D721Med (cell line): ENCODE measurements at regions not wholly inside any gene's neighbourhood (a gene's known extent, or its start where the extent isn't known, plus 50 kb on each side); places are given as distances from the start of the nearest gene placed in this dataset.
"Not testable (repeated sequence)": the region's sequence is repeated elsewhere in the genome, so short reads cannot be mapped to it uniquely, and the experiment has no call there.

ENCODE experiments used
- DNase-seq: peaks from one replicate; pipeline ENCODE4 v3.0.0; 2011; ENCODE audit warnings: low spot score; ENCODE audit not compliant: insufficient read length
- FAIRE-seq: peaks from 2 replicates; lab custom pipeline; 2011; peaks lifted over from hg19 to GRCh38; lab: Jason Lieb, UNC
- CTCF ChIP-seq: IDR thresholded peaks from 2 replicates; pipeline ENCODE4 v1.5.1; 2012; ENCODE audit warnings: mild to moderate bottlenecking, control low read depth; ENCODE audit not compliant: insufficient read depth; ENCODE audit errors: missing control alignments

- not testable (repeated sequence) for DNase-seq, FAIRE-seq
- TF ChIP-seq CTCF, result peak; percentile 24
Measured at GRCh38 chr2:89243114-89243700, 551.7 kb downstream of the RPIA start.

DNA sequence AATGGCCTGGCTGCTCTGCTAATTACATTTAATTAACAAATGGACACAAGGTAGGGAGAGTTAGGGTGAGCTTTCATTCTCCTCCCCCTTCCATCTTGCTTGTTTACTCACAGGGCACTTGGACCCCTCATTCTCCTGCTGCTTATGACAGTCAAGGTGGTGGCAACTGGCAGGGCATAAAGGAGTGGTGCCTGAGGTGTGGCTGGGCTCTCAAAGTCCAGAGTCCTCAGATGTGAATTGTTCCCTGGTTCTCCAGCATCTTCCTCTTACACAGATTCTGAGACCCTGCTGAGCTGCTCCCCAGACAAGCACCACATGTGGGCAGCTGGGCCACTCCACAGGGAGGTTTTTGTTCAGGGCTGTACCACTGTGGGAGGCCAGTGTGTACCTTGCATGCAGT, 552.9 kb downstream of the RPIA start:
- FAIRE-seq, DNase-seq: not testable (repeated sequence)

DNA sequence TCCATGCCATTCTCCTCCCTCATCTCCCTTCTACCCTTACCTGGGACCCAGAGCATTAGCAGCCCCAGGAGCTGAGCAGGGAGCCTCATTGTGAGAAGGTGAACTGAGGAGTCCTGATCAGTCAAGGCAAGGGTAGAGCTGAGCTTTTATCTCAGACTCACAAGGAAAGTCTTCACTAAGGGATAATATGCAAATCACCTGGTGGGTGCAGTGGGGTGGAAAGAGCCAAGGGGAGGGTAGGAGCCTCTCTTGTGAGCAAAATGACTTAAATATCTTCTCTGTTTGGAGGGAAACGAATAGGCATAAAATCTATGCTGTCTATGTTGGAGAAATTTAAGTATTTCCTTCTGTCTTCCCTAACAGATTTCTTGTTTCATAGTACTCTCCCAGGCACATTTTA, 554.0 kb downstream of the RPIA start:
- not testable (repeated sequence) for DNase-seq, FAIRE-seq

DNA sequence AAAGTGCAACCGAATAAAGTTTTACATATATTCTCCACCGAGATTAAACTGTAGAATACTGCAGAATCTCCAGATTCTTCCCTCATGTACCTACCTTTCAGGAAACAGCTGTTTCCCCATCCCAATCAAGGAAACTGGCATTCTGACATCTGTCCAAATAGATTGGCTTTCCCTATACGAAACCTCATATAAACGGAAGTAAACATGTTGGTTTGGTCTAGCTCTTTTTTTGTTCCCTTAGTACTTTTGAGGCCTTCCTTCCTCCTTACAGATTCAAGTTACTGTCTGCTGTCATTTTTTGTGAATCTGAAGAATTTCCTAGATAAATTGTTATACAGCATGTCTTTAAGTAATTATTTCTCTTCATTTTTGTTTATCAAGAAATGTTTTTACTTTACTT, 554.6 kb downstream of the RPIA start:
- not testable (repeated sequence) for FAIRE-seq, DNase-seq

DNA sequence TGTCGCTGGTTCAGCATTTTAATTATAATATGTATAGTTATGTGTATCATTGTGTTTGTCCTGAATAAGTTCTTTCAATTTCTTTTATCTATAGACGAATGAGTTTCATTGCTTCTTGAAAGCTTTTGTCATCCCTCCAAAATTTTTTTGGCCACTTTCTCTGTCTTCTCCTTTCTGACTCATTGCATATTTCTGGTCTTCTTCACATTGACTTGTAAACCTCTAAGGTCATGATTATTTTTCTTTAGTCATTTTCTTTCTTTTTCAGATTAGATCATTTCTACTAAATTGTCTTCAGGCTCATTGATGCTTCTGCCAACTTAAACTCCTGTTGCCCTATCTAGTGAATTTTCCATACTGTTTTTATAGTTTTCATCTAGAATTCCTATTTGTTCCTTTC, 555.1 kb downstream of the RPIA start:
- not testable (repeated sequence) for DNase-seq

DNA sequence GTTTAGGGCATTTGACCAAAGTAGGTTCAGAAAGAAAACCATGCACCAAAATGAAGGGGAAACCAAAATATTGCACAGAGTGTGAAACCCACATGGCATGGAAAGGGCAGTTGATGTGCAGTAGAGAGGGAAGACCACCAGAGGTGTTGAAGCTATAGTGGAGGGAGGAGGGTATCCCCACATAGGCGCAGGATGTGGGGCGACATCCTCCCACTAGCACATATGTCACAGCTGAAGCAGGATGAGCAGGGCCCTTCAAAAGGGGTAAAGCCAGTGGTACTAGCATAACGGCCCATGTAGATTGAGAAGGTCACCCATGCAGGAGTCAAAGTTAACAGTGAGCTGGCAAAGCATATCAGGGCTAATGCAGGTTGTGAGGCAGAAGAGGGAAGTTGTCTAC, 563.5 kb downstream of the RPIA start:
- FAIRE-seq, result not testable (repeated sequence)

More for the DNA sequence above, 555.1 kb downstream of the RPIA start:
- not testable (repeated sequence) for FAIRE-seq

DNA sequence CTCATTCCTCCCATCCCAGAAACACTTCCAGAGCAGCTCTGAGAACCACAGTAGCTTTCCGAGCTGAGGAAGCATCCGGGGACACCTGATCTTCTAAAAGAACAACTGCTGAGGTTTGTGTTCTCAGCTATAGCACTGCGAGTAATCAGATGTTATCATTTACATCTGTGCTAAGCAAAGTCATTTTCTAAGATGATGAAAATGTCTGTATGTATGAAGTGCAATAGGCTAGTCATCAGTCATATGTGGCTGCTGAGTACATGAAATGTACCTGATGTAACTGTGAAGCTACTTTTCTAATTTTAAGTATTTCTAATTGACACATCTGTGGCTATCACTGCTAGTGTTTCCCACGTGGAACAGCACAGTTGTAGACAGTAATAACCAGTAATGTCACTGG, 582.0 kb downstream of the RPIA start:
- not testable (repeated sequence) for FAIRE-seq, DNase-seq

More for the DNA sequence above, 563.5 kb downstream of the RPIA start:
- not testable (repeated sequence) for DNase-seq

DNA sequence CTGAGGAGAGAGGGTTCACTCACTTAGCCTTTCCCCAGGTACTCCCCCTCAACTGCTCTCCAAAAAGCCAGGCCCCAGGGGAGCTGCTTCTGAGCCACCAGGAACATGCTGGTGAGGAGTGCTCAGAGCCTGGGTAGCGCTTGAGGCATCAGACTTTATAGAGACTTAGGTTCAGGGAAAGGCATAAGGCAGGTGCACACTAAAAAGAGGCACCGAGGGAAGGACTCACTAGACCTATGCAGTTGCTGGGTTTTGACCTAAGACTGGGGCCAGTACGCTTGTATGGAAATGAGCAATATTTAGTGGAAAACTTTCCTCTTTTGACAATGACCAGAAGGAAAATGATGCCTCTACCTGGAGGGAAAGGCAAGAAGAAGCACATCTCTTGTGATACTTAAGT, 589.1 kb downstream of the RPIA start:
- not testable (repeated sequence) for DNase-seq, FAIRE-seq

- FAIRE-seq, DNase-seq: not testable (repeated sequence)
Measured at GRCh38 chr2:89286448-89287080, 595.1 kb downstream of the RPIA start.

DNA sequence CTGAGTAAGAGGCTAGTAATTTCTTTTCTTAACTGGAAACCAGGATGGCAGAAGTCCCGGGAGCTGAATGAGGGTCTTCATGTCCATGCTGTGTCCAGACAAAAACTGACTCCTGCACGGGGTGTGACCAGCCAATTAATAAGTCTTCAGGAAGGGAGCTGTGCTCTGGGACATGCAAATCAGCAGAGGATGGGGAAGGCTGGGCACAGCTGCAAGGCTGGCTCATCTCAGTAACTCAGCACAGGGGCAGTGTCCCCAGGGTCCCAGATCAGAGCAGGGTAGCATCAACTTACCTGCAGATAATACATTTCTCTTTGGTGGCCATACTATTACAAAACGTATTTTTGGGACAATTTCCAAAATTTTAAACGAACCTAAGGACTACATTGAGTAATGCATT, 595.6 kb downstream of the RPIA start:
- not testable (repeated sequence) for DNase-seq, FAIRE-seq

DNA sequence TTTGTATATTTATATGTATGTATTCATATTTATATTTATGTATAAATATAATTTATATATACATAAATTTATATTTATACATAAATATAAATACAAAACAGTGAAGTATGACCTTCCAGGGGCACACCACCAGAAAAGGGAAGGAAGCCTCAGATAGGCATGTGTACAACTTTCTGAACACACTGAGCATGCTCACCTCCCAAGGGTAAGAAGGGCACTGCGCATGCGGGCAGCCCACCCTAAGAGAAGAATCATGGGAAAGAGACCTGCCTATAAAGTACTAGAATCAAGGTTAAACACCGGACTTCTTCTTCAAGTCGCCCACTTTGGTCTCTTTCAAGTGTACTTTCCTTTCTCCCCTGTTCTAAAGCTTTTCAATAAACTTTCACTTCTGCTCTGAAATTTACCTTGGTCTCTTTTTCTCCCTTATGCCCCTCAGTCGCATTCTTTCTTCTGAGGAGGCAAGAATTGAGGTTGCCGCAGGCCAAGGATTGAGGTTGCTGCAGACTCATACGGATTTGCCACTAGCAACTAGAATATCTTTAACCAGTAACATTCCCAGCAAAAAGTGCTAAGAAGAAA, 600.3 kb downstream of the RPIA start:
- DNase-seq, FAIRE-seq: not testable (repeated sequence)

GRCh38 chr2:89293399-89293798, 601.9 kb downstream of the RPIA start:
- not testable (repeated sequence) for FAIRE-seq, DNase-seq

DNA sequence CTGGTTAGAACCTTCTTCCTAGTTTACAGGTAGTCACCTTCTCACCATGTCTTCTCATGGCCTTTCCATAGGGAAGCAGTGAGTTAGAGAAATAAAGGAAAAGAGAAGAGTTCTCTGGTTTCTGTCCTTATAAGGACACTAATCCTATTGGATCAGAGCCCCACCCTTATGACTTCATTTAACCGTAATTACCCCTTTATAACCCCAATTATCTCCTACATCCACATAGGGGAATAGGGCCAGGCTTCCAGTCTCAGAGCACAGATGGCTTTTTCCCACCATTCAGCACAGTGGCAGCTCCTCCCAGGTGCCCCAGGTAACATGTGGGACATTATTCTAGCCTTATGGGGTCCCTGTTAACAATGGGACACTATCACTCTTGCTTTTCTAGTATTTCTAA, 602.9 kb downstream of the RPIA start:
- FAIRE-seq, DNase-seq: not testable (repeated sequence)

- DNase-seq, FAIRE-seq: not testable (repeated sequence)
Measured at GRCh38 chr2:89296820-89297398, 605.4 kb downstream of the RPIA start.

- DNase-seq, FAIRE-seq: not testable (repeated sequence)
Measured at GRCh38 chr2:89299196-89299595, 607.7 kb downstream of the RPIA start.

DNA sequence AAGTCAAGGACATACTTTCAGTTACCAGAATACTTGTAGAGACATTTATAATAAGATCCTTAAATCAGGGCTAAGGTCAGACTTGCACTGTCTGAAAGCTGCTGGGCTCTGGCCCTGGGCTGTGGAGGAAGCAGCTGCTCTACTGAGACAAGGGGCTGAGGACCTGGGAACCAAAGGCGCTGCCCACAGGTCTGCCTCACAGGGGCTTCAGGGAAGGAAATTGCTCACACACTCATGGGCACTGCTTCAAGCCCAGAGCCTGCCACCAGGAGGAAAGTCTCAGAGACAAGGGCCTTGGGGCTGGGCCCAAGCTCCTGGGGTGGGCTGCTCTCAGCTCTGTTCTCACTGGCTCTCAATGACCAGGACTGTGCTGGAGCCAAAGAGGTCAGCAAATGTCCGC, 614.1 kb downstream of the RPIA start:
- not testable (repeated sequence) for FAIRE-seq, DNase-seq

- not testable (repeated sequence) for FAIRE-seq, DNase-seq
Measured at GRCh38 chr2:89306869-89307637, 615.6 kb downstream of the RPIA start.

DNA sequence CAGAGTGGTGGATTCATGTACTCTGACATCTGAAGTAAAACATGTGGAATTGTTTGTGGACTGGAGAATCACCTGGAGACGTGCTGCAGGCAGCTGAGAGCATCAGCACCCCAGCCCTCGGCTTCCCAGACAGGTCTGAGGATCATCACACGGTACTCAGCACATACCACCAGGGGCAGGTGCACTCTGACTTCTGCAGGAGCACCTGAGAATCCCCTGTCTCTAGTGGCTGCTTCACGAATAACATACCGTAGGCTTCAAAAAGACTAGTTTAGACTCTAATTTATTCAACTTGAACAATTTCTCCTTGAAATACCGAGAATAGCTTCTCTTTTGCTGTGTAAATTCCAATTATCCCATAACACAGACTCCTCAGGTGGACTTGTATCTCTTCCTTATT, 627.5 kb downstream of the RPIA start:
- not testable (repeated sequence) for FAIRE-seq, DNase-seq
